HepG2 (cell line): ENCODE measurements at regions not wholly inside any gene's neighbourhood (a gene's known extent, or its start where the extent isn't known, plus 50 kb on each side); places are given as distances from the start of the nearest gene placed in this dataset.

Experiments
- KDM1A ChIP-seq: IDR thresholded peaks from 2 replicates; pipeline ENCODE4 v1.6.1; 2016; ENCODE audit warnings: missing compliant biosample characterization
- KMT2A ChIP-seq: sonication (generic); formaldehyde crosslinking; IDR thresholded peaks from 2 replicates; pipeline ENCODE4 v1.4.0; 2020; ENCODE audit warnings: missing genetic modification reagents
- PHF8 ChIP-seq: sonication (generic); formaldehyde crosslinking; IDR thresholded peaks from 2 replicates; pipeline ENCODE4 v1.5.0; 2020; ENCODE audit warnings: missing genetic modification reagents
- RBM22 ChIP-seq: fragments of 200-400 bp; formaldehyde crosslinking; optimal IDR thresholded peaks from 2 replicates; pipeline ENCODE3; 2017; ENCODE audit warnings: mild to moderate bottlenecking, low read length, moderate library complexity
- SOX5 ChIP-seq: IDR thresholded peaks from 2 replicates; pipeline ENCODE4 v1.6.1; 2016; ENCODE audit warnings: borderline replicate concordance
- ZNF331 ChIP-seq: sonication (generic); formaldehyde crosslinking; IDR thresholded peaks from 2 replicates; pipeline ENCODE4 v1.4.0; 2020; ENCODE audit warnings: missing genetic modification reagents
- ZNF496 ChIP-seq: sonication (generic); formaldehyde crosslinking; IDR thresholded peaks from 2 replicates; pipeline ENCODE4 v1.8.1; 2023; ENCODE audit warnings: mild to moderate bottlenecking, moderate library complexity, missing genetic modification reagents; ENCODE audit not compliant: insufficient replicate concordance
- TF ChIP-seq, protein P1 (sequence below): sonication (generic); formaldehyde crosslinking; IDR thresholded peaks from 2 replicates; pipeline ENCODE4 v1.4.0; 2020; ENCODE audit warnings: missing genetic modification reagents, mild to moderate bottlenecking, borderline replicate concordance
- TF ChIP-seq, protein P2 (sequence below): sonication (generic); formaldehyde crosslinking; IDR thresholded peaks from 2 replicates; pipeline ENCODE4 v1.5.1; 2020; ENCODE audit warnings: mild to moderate bottlenecking, missing genetic modification reagents, borderline replicate concordance
- TF ChIP-seq, protein P3 (sequence below): sonication (generic); formaldehyde crosslinking; IDR thresholded peaks from 2 replicates; pipeline ENCODE4 v1.4.0; 2020; ENCODE audit warnings: missing genetic modification reagents, low read depth, mild to moderate bottlenecking, borderline replicate concordance
- TF ChIP-seq, protein P4 (sequence below): sonication (generic); formaldehyde crosslinking; IDR thresholded peaks from 2 replicates; pipeline ENCODE4 v1.4.0; 2020; ENCODE audit warnings: missing genetic modification reagents
- TF ChIP-seq, protein P5 (sequence below): sonication (generic); formaldehyde crosslinking; IDR thresholded peaks from 2 replicates; pipeline ENCODE4 v1.8.0; 2022; ENCODE audit warnings: missing genetic modification reagents, mild to moderate bottlenecking, borderline replicate concordance
- TF ChIP-seq, protein P6 (sequence below): sonication (generic); formaldehyde crosslinking; IDR thresholded peaks from 2 replicates; pipeline ENCODE4 v1.4.0; 2020; ENCODE audit warnings: missing genetic modification reagents, borderline replicate concordance

DNA sequence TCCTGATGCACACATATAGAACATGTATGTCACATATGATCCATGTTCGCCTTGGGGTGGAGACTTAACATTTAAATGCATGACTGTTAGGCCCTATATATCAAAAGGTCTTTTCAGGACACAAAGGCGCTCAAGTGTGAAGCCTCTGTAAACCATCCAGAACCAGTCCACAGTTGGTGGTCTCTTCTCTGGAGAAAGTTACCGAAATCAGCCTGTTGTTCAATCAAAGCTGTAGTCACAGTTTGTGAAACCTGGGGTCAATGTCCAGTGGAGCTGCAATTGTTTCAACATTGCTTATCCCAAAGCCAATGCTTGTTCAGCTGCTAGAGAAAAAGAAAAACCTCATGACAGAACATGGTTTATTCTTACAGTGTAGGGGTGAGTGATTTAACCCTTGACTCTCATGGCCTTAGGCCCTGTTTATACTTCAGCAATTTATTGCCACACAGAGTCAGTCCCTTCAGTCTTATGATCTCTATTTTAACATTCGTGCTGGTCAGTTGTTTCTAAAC is 193.6 kb upstream of the CST7 start (continued):
- TF ChIP-seq, protein P1, sequence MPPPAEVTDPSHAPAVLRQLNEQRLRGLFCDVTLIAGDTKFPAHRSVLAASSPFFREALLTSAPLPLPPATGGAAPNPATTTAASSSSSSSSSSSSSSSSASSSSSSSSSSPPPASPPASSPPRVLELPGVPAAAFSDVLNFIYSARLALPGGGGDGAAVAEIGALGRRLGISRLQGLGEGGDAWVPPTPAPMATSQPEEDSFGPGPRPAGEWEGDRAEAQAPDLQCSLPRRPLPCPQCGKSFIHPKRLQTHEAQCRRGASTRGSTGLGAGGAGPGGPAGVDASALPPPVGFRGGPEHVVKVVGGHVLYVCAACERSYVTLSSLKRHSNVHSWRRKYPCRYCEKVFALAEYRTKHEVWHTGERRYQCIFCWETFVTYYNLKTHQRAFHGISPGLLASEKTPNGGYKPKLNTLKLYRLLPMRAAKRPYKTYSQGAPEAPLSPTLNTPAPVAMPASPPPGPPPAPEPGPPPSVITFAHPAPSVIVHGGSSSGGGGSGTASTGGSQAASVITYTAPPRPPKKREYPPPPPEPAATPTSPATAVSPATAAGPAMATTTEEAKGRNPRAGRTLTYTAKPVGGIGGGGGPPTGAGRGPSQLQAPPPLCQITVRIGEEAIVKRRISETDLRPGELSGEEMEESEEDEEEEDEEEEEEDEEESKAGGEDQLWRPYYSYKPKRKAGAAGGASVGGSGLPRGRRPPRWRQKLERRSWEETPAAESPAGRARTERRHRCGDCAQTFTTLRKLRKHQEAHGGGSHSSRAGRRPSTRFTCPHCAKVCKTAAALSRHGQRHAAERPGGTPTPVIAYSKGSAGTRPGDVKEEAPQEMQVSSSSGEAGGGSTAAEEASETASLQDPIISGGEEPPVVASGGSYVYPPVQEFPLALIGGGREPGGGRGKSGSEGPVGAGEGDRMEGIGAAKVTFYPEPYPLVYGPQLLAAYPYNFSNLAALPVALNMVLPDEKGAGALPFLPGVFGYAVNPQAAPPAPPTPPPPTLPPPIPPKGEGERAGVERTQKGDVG (CRISPR knock-in tag), result no peak
- TF ChIP-seq, protein P2, sequence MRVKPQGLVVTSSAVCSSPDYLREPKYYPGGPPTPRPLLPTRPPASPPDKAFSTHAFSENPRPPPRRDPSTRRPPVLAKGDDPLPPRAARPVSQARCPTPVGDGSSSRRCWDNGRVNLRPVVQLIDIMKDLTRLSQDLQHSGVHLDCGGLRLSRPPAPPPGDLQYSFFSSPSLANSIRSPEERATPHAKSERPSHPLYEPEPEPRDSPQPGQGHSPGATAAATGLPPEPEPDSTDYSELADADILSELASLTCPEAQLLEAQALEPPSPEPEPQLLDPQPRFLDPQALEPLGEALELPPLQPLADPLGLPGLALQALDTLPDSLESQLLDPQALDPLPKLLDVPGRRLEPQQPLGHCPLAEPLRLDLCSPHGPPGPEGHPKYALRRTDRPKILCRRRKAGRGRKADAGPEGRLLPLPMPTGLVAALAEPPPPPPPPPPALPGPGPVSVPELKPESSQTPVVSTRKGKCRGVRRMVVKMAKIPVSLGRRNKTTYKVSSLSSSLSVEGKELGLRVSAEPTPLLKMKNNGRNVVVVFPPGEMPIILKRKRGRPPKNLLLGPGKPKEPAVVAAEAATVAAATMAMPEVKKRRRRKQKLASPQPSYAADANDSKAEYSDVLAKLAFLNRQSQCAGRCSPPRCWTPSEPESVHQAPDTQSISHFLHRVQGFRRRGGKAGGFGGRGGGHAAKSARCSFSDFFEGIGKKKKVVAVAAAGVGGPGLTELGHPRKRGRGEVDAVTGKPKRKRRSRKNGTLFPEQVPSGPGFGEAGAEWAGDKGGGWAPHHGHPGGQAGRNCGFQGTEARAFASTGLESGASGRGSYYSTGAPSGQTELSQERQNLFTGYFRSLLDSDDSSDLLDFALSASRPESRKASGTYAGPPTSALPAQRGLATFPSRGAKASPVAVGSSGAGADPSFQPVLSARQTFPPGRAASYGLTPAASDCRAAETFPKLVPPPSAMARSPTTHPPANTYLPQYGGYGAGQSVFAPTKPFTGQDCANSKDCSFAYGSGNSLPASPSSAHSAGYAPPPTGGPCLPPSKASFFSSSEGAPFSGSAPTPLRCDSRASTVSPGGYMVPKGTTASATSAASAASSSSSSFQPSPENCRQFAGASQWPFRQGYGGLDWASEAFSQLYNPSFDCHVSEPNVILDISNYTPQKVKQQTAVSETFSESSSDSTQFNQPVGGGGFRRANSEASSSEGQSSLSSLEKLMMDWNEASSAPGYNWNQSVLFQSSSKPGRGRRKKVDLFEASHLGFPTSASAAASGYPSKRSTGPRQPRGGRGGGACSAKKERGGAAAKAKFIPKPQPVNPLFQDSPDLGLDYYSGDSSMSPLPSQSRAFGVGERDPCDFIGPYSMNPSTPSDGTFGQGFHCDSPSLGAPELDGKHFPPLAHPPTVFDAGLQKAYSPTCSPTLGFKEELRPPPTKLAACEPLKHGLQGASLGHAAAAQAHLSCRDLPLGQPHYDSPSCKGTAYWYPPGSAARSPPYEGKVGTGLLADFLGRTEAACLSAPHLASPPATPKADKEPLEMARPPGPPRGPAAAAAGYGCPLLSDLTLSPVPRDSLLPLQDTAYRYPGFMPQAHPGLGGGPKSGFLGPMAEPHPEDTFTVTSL (CRISPR knock-in tag), result peak; percentile 40; the same call in 1 of the 2 replicates
- TF ChIP-seq ZNF496 (CRISPR knock-in tag), result no peak
- TF ChIP-seq, protein P3, sequence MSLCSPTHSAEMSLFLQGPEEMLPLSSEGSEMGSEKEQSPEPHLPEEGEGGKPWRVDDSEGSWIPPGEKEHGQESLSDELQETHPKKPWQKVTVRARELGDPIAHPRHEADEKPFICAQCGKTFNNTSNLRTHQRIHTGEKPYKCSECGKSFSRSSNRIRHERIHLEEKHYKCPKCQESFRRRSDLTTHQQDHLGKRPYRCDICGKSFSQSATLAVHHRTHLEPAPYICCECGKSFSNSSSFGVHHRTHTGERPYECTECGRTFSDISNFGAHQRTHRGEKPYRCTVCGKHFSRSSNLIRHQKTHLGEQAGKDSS, result no peak
- TF ChIP-seq KDM1A (CRISPR knock-in tag), result peak; percentile 72
- peak; percentile 82; the same call in 1 of the 2 replicates for TF ChIP-seq ZNF331 (CRISPR knock-in tag)
- TF ChIP-seq KMT2A, result no peak
- TF ChIP-seq PHF8 (CRISPR knock-in tag), result no peak
- peak; percentile 91 for TF ChIP-seq SOX5 (CRISPR knock-in tag)
- TF ChIP-seq, protein P4, sequence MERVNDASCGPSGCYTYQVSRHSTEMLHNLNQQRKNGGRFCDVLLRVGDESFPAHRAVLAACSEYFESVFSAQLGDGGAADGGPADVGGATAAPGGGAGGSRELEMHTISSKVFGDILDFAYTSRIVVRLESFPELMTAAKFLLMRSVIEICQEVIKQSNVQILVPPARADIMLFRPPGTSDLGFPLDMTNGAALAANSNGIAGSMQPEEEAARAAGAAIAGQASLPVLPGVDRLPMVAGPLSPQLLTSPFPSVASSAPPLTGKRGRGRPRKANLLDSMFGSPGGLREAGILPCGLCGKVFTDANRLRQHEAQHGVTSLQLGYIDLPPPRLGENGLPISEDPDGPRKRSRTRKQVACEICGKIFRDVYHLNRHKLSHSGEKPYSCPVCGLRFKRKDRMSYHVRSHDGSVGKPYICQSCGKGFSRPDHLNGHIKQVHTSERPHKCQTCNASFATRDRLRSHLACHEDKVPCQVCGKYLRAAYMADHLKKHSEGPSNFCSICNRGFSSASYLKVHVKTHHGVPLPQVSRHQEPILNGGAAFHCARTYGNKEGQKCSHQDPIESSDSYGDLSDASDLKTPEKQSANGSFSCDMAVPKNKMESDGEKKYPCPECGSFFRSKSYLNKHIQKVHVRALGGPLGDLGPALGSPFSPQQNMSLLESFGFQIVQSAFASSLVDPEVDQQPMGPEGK (CRISPR knock-in tag), result peak; percentile 56
- TF ChIP-seq, protein P5, sequence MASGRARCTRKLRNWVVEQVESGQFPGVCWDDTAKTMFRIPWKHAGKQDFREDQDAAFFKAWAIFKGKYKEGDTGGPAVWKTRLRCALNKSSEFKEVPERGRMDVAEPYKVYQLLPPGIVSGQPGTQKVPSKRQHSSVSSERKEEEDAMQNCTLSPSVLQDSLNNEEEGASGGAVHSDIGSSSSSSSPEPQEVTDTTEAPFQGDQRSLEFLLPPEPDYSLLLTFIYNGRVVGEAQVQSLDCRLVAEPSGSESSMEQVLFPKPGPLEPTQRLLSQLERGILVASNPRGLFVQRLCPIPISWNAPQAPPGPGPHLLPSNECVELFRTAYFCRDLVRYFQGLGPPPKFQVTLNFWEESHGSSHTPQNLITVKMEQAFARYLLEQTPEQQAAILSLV, result no peak
- TF ChIP-seq, protein P6, sequence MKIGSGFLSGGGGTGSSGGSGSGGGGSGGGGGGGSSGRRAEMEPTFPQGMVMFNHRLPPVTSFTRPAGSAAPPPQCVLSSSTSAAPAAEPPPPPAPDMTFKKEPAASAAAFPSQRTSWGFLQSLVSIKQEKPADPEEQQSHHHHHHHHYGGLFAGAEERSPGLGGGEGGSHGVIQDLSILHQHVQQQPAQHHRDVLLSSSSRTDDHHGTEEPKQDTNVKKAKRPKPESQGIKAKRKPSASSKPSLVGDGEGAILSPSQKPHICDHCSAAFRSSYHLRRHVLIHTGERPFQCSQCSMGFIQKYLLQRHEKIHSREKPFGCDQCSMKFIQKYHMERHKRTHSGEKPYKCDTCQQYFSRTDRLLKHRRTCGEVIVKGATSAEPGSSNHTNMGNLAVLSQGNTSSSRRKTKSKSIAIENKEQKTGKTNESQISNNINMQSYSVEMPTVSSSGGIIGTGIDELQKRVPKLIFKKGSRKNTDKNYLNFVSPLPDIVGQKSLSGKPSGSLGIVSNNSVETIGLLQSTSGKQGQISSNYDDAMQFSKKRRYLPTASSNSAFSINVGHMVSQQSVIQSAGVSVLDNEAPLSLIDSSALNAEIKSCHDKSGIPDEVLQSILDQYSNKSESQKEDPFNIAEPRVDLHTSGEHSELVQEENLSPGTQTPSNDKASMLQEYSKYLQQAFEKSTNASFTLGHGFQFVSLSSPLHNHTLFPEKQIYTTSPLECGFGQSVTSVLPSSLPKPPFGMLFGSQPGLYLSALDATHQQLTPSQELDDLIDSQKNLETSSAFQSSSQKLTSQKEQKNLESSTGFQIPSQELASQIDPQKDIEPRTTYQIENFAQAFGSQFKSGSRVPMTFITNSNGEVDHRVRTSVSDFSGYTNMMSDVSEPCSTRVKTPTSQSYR (CRISPR knock-in tag), result peak; percentile 53
- peak; percentile 37 for TF ChIP-seq RBM22
